NOMO-1 (cell line): ENCODE measurements at regions not wholly inside any gene's neighbourhood (a gene's known extent, or its start where the extent isn't known, plus 50 kb on each side); places are given as distances from the start of the nearest gene placed in this dataset.

Source experiments
- DNase-seq, 2 experiments: peaks; one replicate each; lab custom pipeline; 2025; ENCODE audit not compliant: unreplicated experiment in 2 of 2; lab: John Stamatoyannopoulos, UW

DNA sequence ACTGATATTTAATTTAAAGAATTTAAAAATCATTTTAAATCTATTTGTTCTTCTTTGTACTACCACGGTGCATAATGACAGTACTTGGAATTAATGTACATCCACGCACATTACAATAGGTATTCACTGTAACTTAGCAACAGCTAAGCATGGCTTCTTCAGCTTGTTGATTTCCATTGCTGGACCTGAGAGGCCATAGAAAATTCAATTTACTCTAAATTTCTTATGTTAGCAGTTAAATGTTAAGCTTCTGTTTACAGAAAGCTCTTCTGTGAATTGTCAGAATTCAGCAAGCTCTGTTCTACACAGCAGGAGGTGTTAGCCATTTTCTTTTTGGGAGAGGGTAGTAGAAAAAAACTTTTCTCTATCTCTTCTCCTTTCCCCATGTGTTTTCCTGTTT lies 1149.3 kb upstream of the CDH2 start:
- no peak for DNase-seq

DNA sequence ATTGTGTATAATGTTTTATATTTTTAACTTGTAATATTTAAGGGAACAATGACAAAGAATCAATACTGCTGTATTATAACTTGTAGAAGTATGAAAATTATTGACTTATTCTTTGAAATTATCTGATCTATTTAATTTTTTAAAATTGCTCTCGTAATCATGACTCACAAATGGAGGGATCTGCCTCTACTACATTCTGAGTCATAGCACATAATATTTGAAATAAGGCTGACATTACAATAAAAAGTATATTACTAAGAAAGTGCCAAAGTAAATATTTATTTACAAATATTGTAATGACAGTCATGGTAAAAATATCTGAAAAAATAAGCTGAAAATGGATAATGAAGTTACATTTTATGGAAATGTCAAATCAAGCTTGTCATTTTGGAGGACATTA lies 1144.6 kb upstream of the CDH2 start:
- no peak for DNase-seq

DNA sequence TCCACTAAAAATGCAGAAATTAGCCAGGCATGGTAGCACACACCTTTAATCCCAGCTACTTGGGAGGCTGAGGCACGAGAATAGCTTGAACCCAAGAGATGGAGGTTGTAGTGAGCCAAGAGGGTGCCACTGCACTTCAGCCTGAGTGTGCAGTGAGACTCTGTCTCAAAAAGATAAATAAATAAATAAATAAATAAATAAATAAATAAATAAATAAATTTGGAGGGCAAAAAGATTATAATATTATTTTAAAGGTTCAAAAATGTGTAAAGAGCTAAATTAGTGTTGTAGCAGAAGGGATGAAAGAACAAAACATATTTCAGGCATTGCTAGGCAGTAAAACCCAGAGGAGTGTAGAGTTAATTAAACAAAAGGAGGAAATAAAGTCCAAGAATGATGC lies 1136.4 kb upstream of the CDH2 start:
- no peak for DNase-seq

DNA sequence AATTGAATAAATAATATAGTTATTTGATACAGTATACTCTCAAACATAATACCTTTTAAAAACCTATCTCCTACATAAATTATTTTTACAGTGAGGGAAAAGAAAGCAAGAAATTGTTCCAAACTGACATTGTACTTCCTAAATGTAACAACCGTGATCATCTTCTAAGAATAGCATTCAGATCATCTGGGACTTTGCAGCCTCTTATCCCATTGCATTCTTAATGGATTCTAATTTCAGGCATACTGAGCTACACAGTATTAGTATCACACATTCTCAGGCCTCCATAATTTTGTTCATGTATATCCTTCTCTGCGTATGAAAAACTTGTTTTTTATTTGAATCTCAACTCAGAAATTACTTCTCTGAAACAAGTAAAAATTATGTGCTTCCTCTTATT lies 1134.7 kb upstream of the CDH2 start:
- no peak for DNase-seq

DNA sequence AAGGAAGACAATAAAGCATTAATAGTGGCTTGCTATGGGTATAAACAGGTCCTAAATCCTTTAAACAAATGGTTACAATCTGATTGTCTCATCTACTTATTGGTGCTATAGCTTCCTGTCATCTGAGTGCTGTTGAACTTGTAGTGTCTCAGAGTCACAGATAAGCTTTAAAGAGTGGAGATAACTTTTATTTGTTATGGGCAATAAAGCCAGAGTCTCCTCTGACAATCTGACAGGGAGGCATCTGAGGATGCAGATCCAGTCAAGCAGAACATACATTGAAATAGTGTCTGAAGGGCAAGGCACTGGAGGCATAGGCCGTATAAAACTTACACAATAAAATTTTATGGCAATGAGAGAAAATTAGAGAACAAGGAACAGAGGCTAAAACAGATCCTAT lies 1132.4 kb upstream of the CDH2 start:
- DNase-seq = no peak

DNA sequence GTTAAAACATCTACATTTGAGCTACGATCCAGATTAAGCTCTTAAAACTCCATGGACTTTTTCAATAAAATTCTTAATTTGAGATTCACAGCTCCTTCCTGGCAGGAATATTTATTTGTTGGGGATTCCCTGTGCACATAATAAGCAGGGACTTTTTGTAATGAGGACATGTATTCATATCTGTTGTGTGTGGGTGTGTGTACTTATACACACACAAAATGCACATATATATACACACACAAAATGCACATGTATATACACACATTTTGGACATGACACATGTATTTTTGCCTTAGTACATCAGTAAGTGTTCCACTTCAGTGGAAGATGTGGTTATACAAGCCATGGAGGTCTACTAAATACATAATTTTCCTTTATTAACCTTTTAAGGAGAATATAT lies 1131.1 kb upstream of the CDH2 start:
- DNase-seq = no peak

DNA sequence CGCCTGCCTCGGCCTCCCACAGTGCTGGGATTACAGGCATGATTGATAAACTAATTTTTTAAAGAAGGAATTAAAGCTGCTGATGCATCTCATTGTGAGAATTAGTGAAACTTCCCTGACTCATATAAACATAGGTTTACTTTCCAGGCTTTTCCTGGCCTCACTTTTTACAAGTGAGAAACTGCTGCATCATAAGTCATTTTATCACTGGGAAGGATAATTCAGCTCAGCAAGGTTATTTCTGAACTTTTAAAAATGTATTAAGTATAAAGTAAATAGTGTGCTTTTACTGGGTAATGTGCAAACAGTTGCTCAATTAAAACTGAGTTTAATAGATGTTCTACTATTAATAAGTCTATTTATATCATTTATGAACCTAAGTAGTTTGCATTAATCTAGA lies 1130.3 kb upstream of the CDH2 start:
- no peak for DNase-seq

DNA sequence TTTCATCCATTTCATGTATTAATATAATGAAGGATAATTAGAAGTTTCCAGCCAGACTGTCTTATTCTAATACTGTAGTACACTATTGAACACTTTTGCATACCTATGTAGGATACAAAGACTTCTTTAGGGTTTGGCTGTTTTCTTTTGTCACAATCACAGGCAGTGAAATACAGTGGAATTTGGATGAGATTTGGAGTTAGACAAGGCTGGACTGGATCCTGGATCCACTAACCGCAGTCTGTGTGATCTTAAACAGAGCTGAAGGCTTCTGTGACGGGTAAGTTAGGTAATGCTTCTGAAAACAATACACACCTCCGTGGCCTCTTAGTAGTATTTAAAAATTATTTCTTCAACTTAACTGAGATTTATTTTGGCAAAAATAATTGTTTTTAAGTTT lies 1128.6 kb upstream of the CDH2 start:
- no peak for DNase-seq

DNA sequence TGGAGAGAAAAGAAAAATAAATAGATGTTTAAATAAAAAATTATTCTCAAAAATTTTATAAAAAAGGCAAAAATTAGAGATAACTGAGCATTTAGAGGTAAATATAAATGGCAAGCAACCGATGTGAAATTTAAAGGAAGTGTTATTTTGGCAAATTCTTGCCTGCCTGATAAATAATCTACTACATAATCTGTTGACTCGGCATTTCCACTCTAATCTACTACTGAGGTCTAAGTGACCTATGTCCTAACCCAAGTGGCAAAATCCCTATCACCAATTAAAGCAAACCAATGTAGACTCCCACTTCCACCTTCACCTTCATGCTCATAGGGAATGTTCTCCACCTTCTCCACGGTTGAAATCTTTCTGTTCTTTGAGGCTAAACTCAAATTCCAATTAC lies 1124.1 kb upstream of the CDH2 start:
- DNase-seq = no peak

GRCh38 chr18:29285471-29285870 lies 1108.5 kb upstream of the CDH2 start:
- DNase-seq = no peak

- DNase-seq = no peak
These were observed 1094.6 kb upstream of the CDH2 start for GRCh38 chr18:29271501-29271900.

DNA sequence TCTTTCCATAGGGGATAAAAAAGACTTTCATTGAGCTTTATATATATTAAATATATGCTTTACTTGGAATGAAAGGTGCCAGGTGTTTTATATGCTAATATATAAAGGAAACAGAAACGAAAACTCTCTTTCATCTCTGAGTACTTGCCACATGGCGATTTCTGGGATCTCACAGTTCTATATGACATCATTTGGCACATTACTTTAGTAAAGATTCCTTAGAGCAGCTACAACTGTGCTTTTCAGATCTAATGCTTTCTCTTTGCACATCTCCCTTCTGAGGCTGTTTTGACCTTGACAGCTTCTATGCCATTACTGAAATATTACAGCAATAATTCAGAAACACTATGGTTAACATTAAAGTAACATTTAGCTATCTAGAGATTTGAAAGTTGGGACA lies 1082.9 kb upstream of the CDH2 start:
- no peak for DNase-seq

DNA sequence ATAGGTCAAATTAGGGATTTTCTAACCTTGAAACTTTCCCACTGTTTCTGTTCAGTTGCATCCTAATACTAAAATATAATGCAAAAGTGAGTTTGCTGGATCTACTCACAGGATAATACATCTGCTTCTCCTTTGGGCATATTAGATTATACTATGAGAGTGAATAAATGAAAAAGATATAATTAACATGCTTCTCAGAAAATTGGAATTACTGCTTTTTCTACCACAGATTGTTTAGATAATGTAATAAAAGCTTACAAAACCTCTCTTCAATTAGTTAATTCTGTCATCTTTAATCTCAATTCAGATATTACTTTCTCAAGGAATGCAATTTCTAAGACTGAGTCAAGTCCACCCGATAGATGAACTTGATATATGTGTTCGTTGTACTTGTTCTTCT lies 1077.2 kb upstream of the CDH2 start:
- no peak for DNase-seq

GRCh38 chr18:29251681-29252080 lies 1074.8 kb upstream of the CDH2 start:
- DNase-seq = no peak

GRCh38 chr18:29250843-29251242 lies 1073.9 kb upstream of the CDH2 start:
- DNase-seq = no peak

DNA sequence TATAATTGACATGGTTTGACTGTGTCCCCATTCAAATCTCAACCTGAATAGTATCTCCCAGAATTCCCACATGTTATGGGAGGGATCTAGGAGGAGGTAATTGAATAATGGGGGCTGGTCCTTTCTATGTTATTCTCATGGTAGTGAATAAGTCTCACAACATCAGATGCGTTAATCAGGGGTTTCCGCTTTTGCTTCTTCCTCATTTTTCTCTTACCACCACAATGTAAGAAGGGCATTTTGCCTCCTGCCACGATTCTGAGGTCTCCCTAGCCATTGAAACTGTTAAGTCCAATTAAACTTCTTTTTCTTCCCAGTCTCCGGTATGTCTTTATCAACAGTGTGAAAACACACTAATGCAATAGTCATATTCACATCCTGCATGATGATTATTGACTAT lies 1073.3 kb upstream of the CDH2 start:
- DNase-seq = peak in 1 of 2 experiments; percentile 32

GRCh38 chr18:29248805-29249204 lies 1071.9 kb upstream of the CDH2 start:
- DNase-seq = no peak

DNA sequence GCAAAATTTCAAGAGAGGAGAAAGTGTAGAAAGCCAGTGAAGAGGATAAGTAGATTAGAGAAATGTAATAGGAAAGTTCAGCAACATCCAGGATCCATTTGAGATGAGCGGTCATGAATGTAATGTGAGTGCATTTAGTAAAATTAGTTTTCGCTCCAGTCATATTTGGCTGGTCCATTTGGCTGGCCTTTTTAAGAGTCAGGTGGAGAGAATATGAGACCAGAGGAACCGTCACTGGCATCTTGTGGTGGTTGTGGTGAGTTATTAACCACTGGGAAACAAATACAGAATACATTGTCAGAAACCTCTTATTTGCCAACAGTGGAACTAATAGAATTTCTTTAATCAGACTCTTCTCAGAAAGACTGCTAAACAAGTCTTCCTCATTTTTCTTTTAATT lies 1064.3 kb upstream of the CDH2 start:
- no peak for DNase-seq

DNA sequence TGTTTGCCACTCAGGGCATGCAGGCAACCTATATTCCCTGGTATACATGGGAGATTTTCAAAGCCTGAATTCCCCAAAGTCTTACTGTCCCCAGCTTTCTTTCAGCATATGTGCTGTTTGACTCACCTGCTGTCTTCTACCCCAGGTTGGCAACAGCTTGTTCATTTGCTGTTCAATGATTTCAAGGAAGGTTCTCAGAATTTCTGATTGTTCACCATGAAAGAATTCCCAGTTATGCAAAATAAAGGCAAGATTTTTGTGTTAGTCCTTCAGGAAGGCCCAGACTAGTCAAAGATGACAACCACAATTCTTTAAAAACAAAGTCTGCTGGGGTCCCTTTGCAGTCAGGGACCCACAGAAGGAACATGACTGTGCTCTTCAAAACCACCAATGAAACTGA lies 1057.8 kb upstream of the CDH2 start:
- no peak for DNase-seq

GRCh38 chr18:29226213-29226612 lies 1049.3 kb upstream of the CDH2 start:
- DNase-seq = no peak

DNA sequence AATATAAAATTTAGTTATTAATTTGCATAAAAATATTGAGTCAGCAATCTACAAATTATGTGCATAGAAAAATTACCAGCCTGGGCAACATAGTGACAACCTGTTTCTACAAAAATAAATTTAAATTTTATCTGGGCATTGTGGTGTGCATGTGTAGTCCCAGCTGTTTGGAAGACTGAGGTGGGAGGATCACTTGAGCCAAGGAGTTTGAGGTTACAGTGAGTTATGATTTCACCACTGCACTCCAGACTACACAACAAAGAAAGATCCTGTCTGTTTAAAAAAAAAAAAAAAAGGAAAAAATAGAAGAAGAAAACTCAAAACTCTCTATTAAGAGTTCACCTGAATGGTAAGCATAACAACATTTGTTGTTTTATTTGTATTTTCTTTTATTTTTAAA lies 1048.4 kb upstream of the CDH2 start:
- no peak for DNase-seq

DNA sequence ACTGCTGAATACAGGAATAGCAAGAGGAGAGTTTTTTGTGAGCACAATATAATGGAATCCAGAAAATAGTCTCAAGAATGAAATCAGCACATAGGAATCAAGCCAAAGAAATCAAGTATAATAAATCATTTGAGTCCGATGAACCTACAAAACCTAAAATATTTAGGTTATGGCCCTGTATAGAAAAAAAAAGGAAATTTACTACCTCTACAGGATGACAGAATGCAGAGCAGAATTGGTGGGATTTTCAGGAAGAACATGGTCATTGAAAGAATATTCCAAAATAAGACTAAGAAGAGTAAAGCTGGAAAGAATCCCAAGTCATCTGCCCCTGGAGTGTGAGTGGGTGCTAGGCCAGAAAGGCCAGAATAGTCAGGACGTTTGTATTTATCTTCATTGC lies 1041.2 kb upstream of the CDH2 start:
- DNase-seq = no peak

- no peak for DNase-seq
These were observed 1040.4 kb upstream of the CDH2 start for GRCh38 chr18:29217124-29217915.
